WTC11 (cell line): ENCODE measurements at regions not wholly inside any gene's neighbourhood (a gene's known extent, or its start where the extent isn't known, plus 50 kb on each side); places are given as distances from the start of the nearest gene placed in this dataset.

Source experiments
- ATAC-seq: fragments of 200-7000 bp; cut with Tn5 transposase; 2 replicates; pipeline ENCODE4 v1.10.0; 2021; ENCODE audit warnings: mild to moderate bottlenecking, moderate library complexity
- CTCF ChIA-PET: fragments of 300-600 bp; sonication (Branson Sonifier 250); formaldehyde crosslinking; loops from one replicate; lab custom pipeline; 2021; ENCODE audit warnings: antibody characterized with exemption; lab: Charles Lee
- POLR2A ChIA-PET: fragments of 350-600 bp; sonication (Branson Sonifier 250); formaldehyde crosslinking; loops from one replicate; lab custom pipeline; 2021; ENCODE audit warnings: antibody characterized with exemption; lab: Charles Lee
- DNase-seq: peaks from one replicate; pipeline ENCODE4 v3.0.0; 2021; ENCODE audit warnings: low spot score
- H3K27ac Mint-ChIP-seq: 2 replicates; pipeline ENCODE4 v1.8.0; 2021; ENCODE audit warnings: mixed read lengths
- H3K27me3 Mint-ChIP-seq: 2 replicates; pipeline ENCODE4 v1.8.0; 2021; ENCODE audit warnings: low read depth, mild to moderate bottlenecking, moderate library complexity, mixed read lengths
- H3K36me3 Mint-ChIP-seq: 2 replicates; pipeline ENCODE4 v1.8.0; 2021; ENCODE audit warnings: mixed read lengths
- H3K4me1 Mint-ChIP-seq: 2 replicates; pipeline ENCODE4 v1.8.0; 2022; ENCODE audit warnings: mixed read lengths
- H3K4me3 Mint-ChIP-seq: 2 replicates; pipeline ENCODE4 v1.8.0; 2021; ENCODE audit warnings: mild to moderate bottlenecking, moderate library complexity, mixed read lengths
- H3K9me3 Mint-ChIP-seq: 2 replicates; pipeline ENCODE4 v1.8.0; 2021; ENCODE audit warnings: mixed read lengths
- ATF1 ChIP-seq: sonication (generic); formaldehyde crosslinking; IDR thresholded peaks from 2 replicates; pipeline ENCODE4 v1.8.1; 2023; ENCODE audit warnings: mild to moderate bottlenecking, moderate library complexity, missing genetic modification reagents
- CBFB ChIP-seq: sonication (generic); formaldehyde crosslinking; IDR thresholded peaks from 2 replicates; pipeline ENCODE4 v1.8.1; 2022; ENCODE audit warnings: mild to moderate bottlenecking, low read depth, missing genetic modification reagents
- CDX4 ChIP-seq: fragments of 250-450 bp; sonication (Bioruptor Pico); IDR thresholded peaks from 2 replicates; pipeline ENCODE4 v1.9.0; 2021; ENCODE audit warnings: moderate library complexity, mild to moderate bottlenecking, inconsistent platforms, borderline replicate concordance
- GTF2I ChIP-seq: fragments of 250-450 bp; sonication (Bioruptor Pico); conservative IDR thresholded peaks from 2 replicates; pipeline ENCODE4 v1.4.0; 2021; ENCODE audit warnings: mild to moderate bottlenecking
- HMGA2 ChIP-seq: fragments of 250-450 bp; sonication (Bioruptor Pico); IDR thresholded peaks from 2 replicates; pipeline ENCODE4 v1.4.0; 2021; ENCODE audit warnings: mild to moderate bottlenecking, moderate library complexity
- MXD4 ChIP-seq: fragments of 250-450 bp; sonication (Bioruptor Pico); IDR thresholded peaks from 2 replicates; pipeline ENCODE4 v1.8.0; 2021; ENCODE audit warnings: mild to moderate bottlenecking, moderate library complexity, borderline replicate concordance
- NFYB ChIP-seq: sonication (generic); formaldehyde crosslinking; conservative IDR thresholded peaks from 2 replicates; pipeline ENCODE4 v1.8.0; 2022; ENCODE audit warnings: low read depth, missing genetic modification reagents
- NR1H2 ChIP-seq: sonication (generic); formaldehyde crosslinking; IDR thresholded peaks from 2 replicates; pipeline ENCODE4 v1.9.0; 2021; ENCODE audit warnings: mild to moderate bottlenecking, moderate library complexity, missing genetic modification reagents
- PRDM15 ChIP-seq: sonication (generic); formaldehyde crosslinking; IDR thresholded peaks from 2 replicates; pipeline ENCODE4 v1.8.0; 2022; ENCODE audit warnings: missing genetic modification reagents
- PRRX2 ChIP-seq: fragments of 250-450 bp; sonication (Bioruptor Pico); IDR thresholded peaks from 2 replicates; pipeline ENCODE4 v1.8.0; 2021; ENCODE audit warnings: mild to moderate bottlenecking
- TEAD4 ChIP-seq: sonication (generic); formaldehyde crosslinking; IDR thresholded peaks from 2 replicates; pipeline ENCODE4 v1.8.0; 2022; ENCODE audit warnings: mild to moderate bottlenecking, missing genetic modification reagents
- USF1 ChIP-seq: sonication (generic); formaldehyde crosslinking; IDR thresholded peaks from 2 replicates; pipeline ENCODE4 v1.8.0; 2022; ENCODE audit warnings: mild to moderate bottlenecking, missing genetic modification reagents
- USF2 ChIP-seq: sonication (generic); formaldehyde crosslinking; IDR thresholded peaks from 2 replicates; pipeline ENCODE4 v1.8.1; 2023; ENCODE audit warnings: mild to moderate bottlenecking, missing genetic modification reagents, moderate library complexity
- ZNF138 ChIP-seq: sonication (generic); formaldehyde crosslinking; conservative IDR thresholded peaks from 2 replicates; pipeline ENCODE4 v1.8.1; 2022; ENCODE audit warnings: mild to moderate bottlenecking, moderate library complexity, missing genetic modification reagents
- ZNF232 ChIP-seq: sonication (generic); formaldehyde crosslinking; IDR thresholded peaks from 2 replicates; pipeline ENCODE4 v1.8.0; 2022; ENCODE audit warnings: mild to moderate bottlenecking, missing genetic modification reagents
- ZNF416 ChIP-seq: fragments of 250-450 bp; sonication (Bioruptor Pico); IDR thresholded peaks from 2 replicates; pipeline ENCODE4 v1.9.0; 2021; ENCODE audit warnings: mild to moderate bottlenecking, inconsistent platforms
- ZNF423 ChIP-seq: fragments of 250-450 bp; sonication (Bioruptor Pico); IDR thresholded peaks from 2 replicates; pipeline ENCODE4 v2.1.2; 2022; ENCODE audit warnings: mild to moderate bottlenecking, moderate library complexity
- ZNF532 ChIP-seq: fragments of 250-450 bp; sonication (Bioruptor Pico); IDR thresholded peaks from 2 replicates; pipeline ENCODE4 v1.9.0; 2021; ENCODE audit warnings: mild to moderate bottlenecking, borderline replicate concordance
- TF ChIP-seq, protein P1 (sequence below): fragments of 250-450 bp; sonication (Bioruptor Pico); IDR thresholded peaks from 2 replicates; pipeline ENCODE4 v1.9.0; 2021; ENCODE audit warnings: mild to moderate bottlenecking
- TF ChIP-seq, protein P2 (sequence below): sonication (generic); formaldehyde crosslinking; IDR thresholded peaks from 2 replicates; pipeline ENCODE4 v1.8.1; 2023; ENCODE audit warnings: mild to moderate bottlenecking, missing genetic modification reagents, borderline replicate concordance

GRCh38 chr7:119861385-119861784 is 411.6 kb upstream of the KCND2 start:
- ATAC-seq (no peak), DNase-seq (no peak)
- no peak overlapping the region for H3K4me3 Mint-ChIP-seq
- no peak overlapping the region for H3K27ac Mint-ChIP-seq
- CTCF ChIA-PET = no interaction called here
- TF ChIP-seq ZNF416 (CRISPR knock-in tag) (no peak), CBFB (CRISPR knock-in tag) (no peak), ZNF532 (CRISPR knock-in tag) (no peak), ZNF232 (no peak), PRDM15 (CRISPR knock-in tag) (no peak), GTF2I (CRISPR knock-in tag) (no peak), NR1H2 (CRISPR knock-in tag) (no peak), USF2 (no peak), MXD4 (CRISPR knock-in tag) (no peak), NFYB (CRISPR knock-in tag) (no peak), ATF1 (CRISPR knock-in tag) (no peak), HMGA2 (CRISPR knock-in tag) (no peak), CDX4 (no peak), ZNF423 (CRISPR knock-in tag) (no peak), TEAD4 (CRISPR knock-in tag) (no peak), USF1 (no peak), ZNF138 (no peak), PRRX2 (CRISPR knock-in tag) (no peak)
- TF ChIP-seq, protein P1, sequence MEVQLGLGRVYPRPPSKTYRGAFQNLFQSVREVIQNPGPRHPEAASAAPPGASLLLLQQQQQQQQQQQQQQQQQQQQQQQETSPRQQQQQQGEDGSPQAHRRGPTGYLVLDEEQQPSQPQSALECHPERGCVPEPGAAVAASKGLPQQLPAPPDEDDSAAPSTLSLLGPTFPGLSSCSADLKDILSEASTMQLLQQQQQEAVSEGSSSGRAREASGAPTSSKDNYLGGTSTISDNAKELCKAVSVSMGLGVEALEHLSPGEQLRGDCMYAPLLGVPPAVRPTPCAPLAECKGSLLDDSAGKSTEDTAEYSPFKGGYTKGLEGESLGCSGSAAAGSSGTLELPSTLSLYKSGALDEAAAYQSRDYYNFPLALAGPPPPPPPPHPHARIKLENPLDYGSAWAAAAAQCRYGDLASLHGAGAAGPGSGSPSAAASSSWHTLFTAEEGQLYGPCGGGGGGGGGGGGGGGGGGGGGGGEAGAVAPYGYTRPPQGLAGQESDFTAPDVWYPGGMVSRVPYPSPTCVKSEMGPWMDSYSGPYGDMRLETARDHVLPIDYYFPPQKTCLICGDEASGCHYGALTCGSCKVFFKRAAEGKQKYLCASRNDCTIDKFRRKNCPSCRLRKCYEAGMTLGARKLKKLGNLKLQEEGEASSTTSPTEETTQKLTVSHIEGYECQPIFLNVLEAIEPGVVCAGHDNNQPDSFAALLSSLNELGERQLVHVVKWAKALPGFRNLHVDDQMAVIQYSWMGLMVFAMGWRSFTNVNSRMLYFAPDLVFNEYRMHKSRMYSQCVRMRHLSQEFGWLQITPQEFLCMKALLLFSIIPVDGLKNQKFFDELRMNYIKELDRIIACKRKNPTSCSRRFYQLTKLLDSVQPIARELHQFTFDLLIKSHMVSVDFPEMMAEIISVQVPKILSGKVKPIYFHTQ = no peak
- TF ChIP-seq, protein P2, sequence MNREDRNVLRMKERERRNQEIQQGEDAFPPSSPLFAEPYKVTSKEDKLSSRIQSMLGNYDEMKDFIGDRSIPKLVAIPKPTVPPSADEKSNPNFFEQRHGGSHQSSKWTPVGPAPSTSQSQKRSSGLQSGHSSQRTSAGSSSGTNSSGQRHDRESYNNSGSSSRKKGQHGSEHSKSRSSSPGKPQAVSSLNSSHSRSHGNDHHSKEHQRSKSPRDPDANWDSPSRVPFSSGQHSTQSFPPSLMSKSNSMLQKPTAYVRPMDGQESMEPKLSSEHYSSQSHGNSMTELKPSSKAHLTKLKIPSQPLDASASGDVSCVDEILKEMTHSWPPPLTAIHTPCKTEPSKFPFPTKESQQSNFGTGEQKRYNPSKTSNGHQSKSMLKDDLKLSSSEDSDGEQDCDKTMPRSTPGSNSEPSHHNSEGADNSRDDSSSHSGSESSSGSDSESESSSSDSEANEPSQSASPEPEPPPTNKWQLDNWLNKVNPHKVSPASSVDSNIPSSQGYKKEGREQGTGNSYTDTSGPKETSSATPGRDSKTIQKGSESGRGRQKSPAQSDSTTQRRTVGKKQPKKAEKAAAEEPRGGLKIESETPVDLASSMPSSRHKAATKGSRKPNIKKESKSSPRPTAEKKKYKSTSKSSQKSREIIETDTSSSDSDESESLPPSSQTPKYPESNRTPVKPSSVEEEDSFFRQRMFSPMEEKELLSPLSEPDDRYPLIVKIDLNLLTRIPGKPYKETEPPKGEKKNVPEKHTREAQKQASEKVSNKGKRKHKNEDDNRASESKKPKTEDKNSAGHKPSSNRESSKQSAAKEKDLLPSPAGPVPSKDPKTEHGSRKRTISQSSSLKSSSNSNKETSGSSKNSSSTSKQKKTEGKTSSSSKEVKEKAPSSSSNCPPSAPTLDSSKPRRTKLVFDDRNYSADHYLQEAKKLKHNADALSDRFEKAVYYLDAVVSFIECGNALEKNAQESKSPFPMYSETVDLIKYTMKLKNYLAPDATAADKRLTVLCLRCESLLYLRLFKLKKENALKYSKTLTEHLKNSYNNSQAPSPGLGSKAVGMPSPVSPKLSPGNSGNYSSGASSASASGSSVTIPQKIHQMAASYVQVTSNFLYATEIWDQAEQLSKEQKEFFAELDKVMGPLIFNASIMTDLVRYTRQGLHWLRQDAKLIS = no peak
- H3K4me1 Mint-ChIP-seq = no peaks in the 10 kb centered on the region
- H3K36me3 Mint-ChIP-seq = peaks cover under 1% of the 10 kb centered on the region; the same call in 1 of the 2 replicates
- peaks cover 26% of the 10 kb centered on the region for H3K9me3 Mint-ChIP-seq
- POLR2A ChIA-PET = no interaction called here
- H3K27me3 Mint-ChIP-seq = no peaks in the 10 kb centered on the region
